HG03095 (cell line): ENCODE measurements at regions not wholly inside any gene's neighbourhood (a gene's known extent, or its start where the extent isn't known, plus 50 kb on each side); places are given as distances from the start of the nearest gene placed in this dataset.

Source experiments
- ATAC-seq: cut with Tn5 transposase; IDR thresholded peaks from one replicate; pipeline ENCODE4 v1.9.1; 2021; ENCODE audit warnings: moderate library complexity; ENCODE audit not compliant: unreplicated experiment

DNA sequence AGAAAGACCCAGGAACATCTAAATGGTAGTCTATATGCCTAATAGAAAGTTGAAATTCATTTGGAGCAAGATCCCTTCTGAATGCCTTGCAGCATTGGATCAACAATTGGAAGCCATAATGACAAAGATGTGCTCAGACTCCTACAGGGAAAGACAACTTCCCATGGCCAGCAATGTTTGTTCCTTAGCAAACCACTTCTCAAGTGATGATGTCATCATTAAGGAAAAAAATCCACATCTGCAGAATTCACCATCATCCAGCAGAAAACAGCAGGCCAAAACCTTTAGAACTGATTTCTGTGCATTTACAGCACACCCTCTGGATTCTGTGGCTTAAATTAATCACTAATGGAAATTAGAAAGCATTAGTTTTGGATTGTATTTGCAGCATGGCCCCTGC, 82.4 kb upstream of the ZIC3 start:
- no peak for ATAC-seq

DNA sequence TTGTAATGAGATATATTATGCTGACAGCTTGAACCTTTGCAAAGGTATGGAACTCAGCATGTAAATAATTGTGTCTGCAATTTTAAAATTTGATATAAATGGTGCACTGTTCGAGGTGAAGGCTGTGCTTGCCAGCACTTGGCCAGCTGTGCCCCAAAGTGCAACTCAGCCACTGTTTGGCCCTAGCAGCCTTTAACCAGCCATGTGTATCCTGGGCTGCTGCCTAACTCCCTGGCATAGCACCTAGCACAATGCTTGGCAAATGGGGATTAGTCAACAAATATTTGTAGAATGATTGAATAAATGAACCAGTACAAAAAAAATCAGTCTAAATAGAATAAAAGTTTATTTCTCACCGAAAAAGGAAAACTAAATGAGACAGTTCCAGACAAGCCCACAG, 83.8 kb upstream of the ZIC3 start:
- ATAC-seq, result no peak

DNA sequence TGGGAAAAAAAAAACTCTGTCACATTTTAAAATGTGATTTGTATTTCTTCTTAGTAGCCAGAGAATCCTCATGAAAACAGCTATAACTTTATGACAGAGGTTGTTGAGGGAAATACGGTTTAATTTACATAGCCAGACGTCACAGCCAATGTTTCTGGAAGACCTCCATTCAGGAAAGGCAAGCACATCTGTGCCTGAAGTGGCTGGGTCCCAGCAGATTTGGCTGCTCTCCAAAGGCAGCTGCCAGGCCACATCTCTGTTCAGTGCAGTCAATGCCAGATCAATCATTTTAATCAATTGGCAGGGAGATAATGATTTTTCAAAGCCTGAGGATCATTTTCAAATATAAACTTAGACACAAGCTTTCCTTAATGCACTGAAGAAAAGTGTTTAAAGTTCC, 86.5 kb upstream of the ZIC3 start:
- no peak for ATAC-seq

DNA sequence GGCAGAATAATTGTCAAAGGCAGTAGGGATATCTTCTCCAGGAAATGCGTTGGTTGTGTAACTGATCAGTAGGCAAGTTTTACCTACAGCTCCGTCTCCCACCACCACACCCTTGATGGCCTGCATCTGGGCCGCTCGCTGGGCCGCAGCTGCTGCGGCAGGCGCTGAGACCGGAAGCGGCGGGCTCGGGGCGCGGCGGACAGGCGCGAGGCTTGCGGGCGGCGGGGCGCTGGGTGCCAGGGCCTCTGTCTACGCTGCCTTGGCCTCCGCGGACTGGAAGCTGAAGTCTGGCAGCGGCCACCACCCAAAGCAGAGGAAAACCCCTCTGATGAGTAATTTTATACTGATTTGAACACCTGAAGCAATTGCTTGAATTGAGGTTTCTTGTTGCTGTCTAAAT, 124.2 kb upstream of the ZIC3 start:
- no peak for ATAC-seq

DNA sequence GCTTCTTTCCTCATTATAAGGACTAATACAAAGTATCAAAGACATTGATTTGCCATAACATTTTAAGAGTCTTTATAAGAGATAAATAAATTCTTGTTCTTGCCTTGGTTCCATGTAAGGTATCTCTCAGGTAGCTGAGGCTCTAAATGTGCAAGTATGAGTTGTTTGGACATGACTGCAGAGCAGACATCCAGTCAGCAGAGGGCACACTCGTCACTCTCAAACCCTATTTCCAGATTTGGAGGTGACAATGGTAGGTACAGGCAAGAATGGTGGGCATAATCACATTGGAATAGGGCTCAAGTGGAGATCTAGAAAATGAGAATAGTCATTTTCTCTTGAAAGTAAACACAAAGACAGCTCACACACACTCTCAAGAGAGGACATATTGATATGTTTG, 133.3 kb upstream of the ZIC3 start:
- no peak for ATAC-seq

DNA sequence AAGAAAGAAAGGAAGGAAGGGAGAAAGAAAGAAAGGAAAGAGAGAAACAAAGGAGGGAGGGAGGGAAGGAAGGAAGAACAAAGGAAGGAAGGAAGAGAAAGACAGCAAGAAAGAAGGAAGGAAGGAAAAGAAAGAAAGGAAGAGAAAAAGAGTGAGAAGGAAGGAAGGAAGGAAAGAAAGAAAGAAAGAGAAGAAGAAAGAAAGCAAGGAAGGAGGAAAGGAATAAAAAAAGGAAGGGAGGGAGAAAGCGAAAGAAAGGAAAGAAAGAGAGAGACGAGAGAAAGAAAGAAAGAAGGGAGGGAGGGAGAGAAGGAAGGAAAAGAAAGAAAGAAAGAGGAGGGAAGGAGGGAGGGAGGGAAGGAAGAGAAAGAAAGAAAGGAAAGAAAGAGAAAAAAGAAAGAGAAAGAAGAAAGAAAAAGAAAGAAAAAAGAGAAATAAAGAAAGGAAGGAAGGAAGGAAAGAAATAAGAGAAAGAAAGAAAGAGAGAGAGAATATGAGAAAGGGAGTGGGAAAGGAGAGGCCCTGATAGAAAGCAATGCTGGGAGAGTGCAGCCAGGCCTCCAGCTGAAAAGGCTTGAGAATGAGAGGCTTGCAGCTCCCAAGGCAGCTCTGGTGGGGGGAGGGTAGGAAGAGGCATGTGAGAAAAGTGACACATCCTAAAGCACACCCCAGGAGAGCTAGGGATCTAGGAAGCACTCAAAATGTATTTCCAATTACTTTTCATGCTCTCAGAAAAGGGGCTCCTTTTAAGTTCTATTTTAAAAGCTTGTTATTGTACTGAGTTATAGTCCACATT, 134.0 kb upstream of the ZIC3 start:
- ATAC-seq, result no peak

DNA sequence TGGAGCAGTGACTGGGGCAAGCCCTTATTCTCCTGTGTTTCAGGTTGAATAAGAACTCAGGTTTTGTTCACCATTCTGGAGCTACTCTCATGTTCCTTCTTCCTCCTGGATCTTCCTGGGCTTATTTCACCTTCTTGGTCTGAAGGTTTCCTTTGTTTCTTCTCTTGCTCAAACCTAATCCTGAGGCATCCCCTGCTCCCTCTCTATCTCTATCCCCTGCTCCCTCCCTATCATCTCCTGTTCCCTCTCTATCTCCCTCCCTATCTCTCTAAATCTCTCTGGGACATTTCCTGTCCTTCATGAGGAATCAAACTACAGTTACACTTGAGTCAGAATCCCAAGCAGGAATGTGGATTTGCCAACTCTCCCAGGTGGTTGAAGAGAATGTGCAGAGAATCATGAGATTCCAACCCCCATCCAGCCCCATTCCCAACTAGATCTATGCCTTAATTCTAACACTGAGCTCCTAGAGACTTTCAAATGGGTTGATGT, 134.9 kb upstream of the ZIC3 start:
- ATAC-seq, result no peak

DNA sequence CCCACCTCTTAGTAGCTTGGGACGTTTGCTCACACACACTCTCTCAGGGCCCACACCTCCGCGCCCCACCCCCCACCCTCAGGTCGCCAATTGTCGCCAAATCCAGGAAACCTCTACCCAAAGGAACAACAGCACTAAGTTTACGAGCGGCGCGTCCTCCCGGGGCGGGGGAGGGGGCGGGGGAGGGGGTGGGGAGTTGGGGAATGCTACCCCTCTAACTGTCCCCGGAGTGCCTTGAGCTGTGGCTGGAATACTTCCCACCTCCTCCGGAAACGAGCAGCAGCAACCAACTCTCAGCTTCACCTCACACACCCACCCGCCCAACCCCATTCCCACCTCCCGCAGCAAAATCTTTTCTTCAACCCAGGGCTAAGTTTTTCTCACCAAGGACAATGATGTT, 135.6 kb upstream of the ZIC3 start:
- no peak for ATAC-seq

DNA sequence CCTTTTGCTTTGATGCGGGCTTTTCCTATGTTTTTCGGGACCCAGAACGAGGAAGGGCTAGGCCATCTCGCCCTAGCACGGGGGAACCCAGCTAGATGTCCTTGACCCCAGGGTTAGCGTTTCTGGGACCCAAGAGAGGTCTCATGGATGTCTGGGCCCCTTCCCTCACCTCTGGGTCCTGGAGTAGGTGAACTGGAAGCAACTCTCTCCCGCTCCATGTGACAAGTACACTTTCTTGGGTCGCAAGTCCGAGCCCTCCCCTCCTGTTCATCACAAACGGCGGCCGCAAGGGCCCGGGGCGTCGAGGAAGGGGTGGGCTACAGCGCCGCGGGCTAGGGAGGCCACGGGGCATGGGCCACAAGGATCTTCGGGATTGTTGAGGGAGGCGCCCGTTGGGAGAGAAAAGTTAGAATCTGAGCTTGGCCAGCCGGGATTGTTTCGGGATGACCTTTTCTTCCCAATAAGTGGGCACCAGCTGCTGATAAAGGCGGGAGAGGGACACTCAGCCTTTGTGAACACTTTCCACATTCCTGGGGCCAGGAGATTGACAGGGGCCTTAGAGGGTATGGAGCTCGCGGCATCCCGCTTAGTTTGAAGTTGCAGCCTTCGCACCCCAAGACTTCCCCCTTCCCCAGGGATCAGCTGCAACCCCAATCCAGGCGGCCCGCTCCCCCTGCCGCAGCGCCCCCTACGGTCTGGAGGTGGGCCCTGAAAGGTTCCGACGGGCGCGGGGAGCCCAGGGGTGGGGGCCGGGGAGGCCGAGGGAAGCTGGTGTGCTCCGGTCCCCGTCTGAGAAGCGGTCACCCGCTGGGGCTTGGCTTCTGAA, 136.9 kb upstream of the ZIC3 start:
- ATAC-seq, result no peak

DNA sequence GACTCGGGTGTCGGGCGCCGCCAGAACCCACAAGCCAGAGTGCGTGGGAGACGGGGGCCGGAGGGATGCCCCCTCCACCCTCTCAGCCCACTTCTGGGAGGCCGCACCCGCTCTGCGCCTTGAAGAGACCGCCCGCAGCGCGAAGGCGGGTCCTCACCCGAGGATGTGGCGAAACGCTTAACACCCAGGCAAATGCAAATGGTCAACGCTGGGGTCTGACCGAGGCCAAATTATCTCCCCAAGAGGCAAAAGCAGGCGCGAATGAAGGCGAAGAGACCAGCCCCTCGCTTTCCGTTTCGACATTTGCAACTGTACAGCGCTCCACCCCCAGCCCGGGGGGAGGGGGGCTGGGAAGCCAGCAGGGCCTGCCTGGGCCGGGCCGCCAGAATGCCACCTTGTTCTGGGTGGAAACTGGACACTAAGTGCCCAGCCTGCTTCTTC, 137.7 kb upstream of the ZIC3 start:
- ATAC-seq, result no peak

DNA sequence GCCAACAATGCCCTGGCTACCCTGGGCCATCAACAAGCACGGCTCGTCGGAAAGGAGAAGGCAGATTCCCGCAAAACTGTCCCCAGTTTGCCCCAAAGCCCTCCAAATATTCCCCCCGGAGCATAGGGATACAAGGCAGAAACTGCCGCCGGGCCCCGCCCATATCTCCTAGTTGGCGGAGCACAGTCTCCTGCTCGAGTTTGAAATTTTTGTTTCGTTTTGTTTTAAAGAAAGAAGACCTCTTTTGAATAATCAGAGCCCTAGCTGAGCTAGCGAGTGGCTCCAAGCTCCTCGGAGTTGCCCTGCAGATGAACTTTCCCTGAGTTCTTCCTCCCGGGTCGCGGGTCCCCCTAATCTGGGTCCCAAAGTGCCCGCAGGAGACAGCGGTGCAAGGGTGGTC, 138.1 kb upstream of the ZIC3 start:
- no peak for ATAC-seq

DNA sequence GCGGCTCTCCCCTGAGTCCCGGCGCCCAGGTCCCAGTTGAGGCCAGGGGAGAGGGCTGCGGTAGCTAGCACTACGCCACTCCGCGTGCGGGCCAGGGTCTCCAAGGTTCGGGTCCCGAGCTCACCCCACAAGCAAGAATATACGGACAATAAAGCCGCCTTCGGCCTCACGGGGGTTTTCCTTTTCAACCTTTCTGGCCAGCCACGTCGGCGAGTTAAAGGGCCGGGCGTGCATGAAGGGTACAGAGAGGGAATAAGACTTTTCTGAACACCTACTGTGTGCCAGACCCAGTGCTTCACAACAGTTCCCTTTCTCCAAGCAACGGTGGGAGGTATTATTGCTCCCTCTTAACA, 138.5 kb upstream of the ZIC3 start:
- no peak for ATAC-seq

DNA sequence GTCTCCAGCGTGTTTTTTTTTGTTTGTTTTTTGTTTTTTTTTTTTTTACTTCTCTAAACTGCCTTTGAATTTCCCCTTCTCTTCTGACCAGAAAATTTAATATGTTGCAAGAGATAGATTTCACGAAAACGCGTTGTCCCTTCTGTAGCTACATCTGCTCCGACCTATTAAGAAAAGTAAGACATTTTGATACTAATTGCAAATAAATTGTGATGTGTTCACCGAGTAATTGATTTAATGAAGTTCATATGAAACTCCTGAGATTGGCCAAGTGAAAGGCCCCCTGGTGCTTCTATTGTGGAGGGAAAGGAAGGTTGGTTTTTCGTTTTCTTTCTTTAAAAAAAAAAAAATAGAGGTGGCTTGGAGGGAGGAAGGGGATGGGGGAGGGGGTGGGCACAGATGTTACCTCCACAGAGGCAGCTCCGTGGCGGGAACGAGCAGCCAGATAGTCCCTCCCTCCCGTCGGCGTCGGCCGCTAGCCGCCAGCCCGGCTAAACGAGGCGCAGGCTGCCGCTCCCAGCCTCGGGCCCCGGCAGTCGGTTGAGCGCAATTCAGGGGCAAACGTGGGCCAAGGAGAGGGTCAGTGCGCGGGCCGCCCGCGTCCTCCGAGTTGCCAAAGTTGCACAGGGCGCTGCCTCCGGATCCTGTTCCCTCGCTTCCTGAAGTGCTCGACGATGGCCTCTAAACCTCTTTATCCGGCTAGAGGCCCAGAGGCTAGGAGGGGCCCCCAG, 139.1 kb upstream of the ZIC3 start:
- ATAC-seq, result no peak

DNA sequence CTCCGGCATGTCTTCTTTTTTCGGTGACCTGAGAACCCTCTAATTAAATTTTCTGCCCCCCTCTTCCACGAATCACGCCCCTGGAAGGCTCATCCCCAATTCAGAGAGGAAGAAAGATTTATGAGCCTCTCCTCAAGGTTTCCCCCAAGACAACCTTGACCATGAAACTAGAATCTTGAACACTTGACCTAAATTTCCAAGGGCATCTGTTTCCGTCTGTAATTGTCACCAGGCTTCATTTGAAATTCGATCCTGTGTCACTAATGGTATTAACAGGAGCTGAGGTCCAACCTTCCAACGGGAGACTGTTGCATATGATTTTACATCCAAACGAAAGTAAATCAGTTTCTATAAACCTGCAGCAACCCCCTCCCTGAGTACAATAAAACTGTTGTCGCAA, 139.9 kb upstream of the ZIC3 start:
- ATAC-seq, result no peak

DNA sequence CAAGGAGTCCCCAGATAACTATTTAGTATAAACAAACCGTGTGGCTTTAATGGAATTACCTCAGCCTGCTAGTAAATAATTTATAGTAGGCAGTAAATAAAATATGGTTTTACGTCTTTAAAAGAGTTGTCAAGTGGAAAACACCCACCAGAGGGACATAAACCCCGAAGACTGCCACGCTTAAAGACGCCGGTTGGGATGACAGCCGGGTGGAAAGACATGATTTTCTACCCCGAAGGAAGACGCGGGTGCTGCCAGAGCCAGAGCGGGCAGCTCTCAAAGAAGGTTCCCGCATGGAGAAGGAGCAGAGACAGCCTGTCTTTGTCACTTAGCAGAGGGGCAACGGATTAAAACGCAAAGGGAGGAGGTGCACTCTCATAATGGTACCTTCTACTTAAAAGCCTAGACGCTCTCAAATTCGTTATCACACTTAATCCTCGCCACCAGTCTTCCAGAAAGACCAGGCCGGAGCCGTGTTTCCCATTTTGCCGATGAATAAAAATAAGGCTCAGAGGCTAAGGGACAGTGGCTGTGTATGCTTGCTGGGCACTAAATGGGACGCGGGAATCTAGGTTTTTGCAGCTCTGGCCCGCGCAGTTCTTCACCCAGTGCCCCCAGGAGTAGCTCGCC, 140.5 kb upstream of the ZIC3 start:
- no peak for ATAC-seq

DNA sequence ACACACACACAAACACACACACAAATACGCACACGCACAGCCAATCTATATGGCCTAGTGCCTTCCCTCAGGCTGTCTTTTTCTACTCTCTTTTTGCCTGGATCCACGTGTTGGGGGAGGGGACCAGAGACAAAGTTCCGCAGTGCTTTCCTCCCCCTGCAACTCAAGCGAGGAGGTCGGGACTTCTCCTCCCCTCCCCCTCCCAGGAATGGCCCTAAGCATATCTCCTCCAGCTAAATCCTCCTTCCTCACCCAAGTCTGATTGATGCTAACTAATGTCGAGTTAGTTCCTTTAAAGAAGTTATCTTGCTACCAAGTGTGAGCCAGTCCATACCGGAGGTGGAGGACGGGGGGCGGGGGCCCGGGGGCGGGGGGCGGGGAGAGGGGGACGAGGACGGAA, 141.2 kb upstream of the ZIC3 start:
- ATAC-seq, result no peak

DNA sequence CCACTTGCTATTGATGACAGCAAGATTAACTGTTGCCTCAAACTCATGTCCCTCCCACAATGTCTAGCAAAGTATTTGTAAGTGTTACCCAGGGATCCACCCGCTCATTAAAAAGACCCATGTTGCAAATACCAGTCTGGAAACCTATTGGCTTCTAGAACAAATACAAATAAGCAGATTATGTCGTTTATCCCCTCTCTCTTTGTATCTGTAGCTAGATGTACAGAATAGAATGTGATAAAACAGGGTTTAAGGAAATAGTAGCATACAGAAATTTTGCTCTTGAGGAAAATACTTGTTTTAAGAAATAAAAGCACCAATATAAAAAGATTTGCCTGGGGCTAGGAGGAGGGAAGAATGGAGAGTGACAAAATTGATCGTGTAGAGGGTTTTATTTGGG, 142.7 kb upstream of the ZIC3 start:
- no peak for ATAC-seq

DNA sequence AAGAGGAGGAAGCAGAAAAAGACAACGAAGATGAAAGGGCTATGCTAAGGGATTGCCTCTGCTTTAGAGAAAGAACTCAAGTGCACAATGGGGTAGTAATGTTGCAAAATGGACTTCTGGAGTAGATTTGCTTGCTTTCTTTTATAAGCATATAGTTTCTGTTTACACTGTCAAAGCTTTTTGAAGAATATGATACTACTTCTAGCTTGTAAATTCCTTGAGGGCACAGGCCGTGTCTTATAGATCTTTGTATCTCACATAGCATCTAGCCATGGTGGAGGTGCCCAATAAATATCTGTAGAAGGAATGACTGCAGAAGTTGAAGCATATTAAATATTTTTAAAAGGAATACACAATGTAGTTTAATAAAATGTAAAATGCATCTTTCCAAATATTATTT, 147.8 kb upstream of the ZIC3 start:
- no peak for ATAC-seq

DNA sequence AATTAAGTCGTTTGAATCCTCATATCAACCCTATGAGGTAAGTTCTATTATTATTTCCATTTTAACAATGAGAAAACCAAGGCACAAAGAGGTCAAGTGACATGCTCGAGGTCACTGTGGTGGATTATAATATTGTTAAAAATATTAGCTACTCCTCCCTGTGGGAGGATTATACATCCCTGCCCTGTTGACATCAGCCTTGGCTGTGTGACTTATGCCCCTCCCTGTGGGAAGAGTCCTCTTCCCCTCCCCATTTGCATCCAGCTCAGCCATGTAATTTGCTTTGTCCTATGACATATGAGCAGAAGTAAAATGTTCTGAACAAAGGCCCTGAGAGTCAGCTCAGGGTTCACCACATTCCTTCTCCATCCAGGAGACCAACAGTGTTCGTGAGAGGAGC, 152.7 kb upstream of the ZIC3 start:
- ATAC-seq, result no peak

DNA sequence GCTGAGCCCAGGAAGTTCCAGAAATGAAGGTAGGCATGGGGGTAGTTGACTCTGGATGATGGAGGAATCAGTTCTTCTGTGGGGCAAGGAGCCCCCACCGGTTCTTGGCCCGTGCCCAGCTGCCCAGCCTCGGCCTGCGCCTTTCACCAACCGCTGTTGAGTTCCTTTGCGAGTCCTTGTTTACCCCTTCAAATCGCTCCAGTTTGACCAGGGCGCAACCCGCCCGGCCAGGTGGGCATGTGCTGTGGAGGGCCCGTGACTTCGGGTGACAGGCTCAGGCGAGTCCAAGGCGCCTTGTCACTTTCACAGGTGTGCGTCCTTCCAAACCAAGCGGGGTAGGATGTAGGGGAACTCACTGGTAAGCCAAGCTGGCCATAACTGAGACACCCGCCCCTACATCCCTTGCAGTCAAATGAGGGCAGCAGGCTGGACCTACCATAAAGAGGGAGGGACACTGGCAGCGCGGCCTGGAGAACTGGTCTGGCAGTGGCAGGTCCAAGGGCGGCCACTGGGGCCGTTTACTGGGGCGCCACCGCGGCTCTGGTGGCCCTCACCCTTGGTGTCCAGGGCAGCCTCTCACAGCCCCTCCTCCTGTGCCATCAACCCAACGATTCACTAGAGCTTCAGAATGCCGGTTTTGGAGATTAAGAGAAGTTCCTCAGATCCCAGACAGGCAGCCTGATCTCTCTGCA, 160.3 kb upstream of the ZIC3 start:
- ATAC-seq, result no peak

DNA sequence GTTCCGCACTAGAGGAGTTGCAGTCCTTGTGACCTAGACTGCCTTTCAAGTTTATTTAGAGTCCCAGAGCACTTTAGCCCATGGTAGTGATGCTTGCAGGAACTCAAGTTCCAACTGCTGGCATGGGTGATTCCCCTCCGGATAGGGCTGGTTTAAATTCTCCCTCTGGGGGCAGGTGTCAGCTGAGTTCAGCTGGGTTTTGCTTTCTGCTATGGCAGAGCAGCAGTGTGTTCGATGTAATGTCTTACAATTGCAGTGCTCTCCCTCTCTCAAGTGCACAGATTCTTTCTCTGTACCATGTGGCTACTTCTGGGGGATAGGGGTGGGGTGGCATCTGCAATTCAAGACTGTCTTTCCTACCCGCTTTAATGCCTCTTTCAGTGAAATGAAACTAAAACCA, 164.8 kb upstream of the ZIC3 start:
- ATAC-seq, result no peak
